Ectodermal cell (in vitro differentiated cells): ENCODE measurements at regions not wholly inside any gene's neighbourhood (a gene's known extent, or its start where the extent isn't known, plus 50 kb on each side); places are given as distances from the start of the nearest gene placed in this dataset.

ENCODE experiments used
- H3K27ac ChIP-seq: 2 replicates; pipeline ENCODE4 v1.7.0; 2013; ENCODE audit warnings: mild to moderate bottlenecking, low read depth, low read length; ENCODE audit not compliant: insufficient read depth, poor library complexity, severe bottlenecking
- H3K27me3 ChIP-seq: 2 replicates; pipeline ENCODE4 v1.7.0; 2013; ENCODE audit warnings: mild to moderate bottlenecking, low read length; ENCODE audit not compliant: insufficient read depth, control insufficient read depth, poor library complexity, severe bottlenecking
- H3K36me3 ChIP-seq: one replicate; pipeline ENCODE4 v1.7.0; 2013; ENCODE audit warnings: low read length; ENCODE audit not compliant: control insufficient read depth, insufficient read depth
- H3K4me1 ChIP-seq: one replicate; pipeline ENCODE4 v1.7.0; 2013; ENCODE audit warnings: low read length; ENCODE audit not compliant: control insufficient read depth, insufficient read depth
- H3K4me3 ChIP-seq: 2 replicates; pipeline ENCODE4 v1.7.0; 2013; ENCODE audit warnings: low read depth, low read length, control low read depth; ENCODE audit not compliant: insufficient read depth
- H3K9me3 ChIP-seq: 2 replicates; pipeline ENCODE4 v1.7.0; 2013; ENCODE audit warnings: mild to moderate bottlenecking, low read length, moderate library complexity; ENCODE audit not compliant: control insufficient read depth
- WGBS, 2 experiments: methylation state at CpG; one replicate each; pipeline ENCODE4 v1.1.7; 2013; ENCODE audit warnings: missing lambda C conversion rate in 2 of 2; 5-methylcytosine and 5-hydroxymethylcytosine counted together

GRCh38 chr13:80047406-80047805 lies 293.5 kb downstream of the SPRY2 start:
- H3K4me3 ChIP-seq, result no peak overlapping the region
- no peaks in the 10 kb centered on the region for H3K27me3 ChIP-seq
- 91% methylated on average over 7 to 8 of the region's 8 CpGs for WGBS, 2 experiments
- H3K4me1 ChIP-seq, result no peaks in the 10 kb centered on the region
- H3K9me3 ChIP-seq, result no peaks in the 10 kb centered on the region
- H3K36me3 ChIP-seq, result no peaks in the 10 kb centered on the region
- no peak overlapping the region for H3K27ac ChIP-seq

GRCh38 chr13:80040981-80041317 lies 300.0 kb downstream of the SPRY2 start:
- peaks cover 4% of the 10 kb centered on the region for H3K4me1 ChIP-seq
- H3K36me3 ChIP-seq, result no peaks in the 10 kb centered on the region
- H3K27me3 ChIP-seq, result no peaks in the 10 kb centered on the region
- no peak overlapping the region for H3K4me3 ChIP-seq
- no peak overlapping the region for H3K27ac ChIP-seq
- no peaks in the 10 kb centered on the region for H3K9me3 ChIP-seq
- 74 to 94% methylated on average over 2 to 3 of the region's 4 CpGs for WGBS, 2 experiments

GRCh38 chr13:80040196-80040980 lies 300.5 kb downstream of the SPRY2 start:
- H3K4me3 ChIP-seq, result no peak overlapping the region
- no peaks in the 10 kb centered on the region for H3K27me3 ChIP-seq
- H3K9me3 ChIP-seq, result no peaks in the 10 kb centered on the region
- 91 to 93% methylated on average over 4 of the region's 4 CpGs for WGBS, 2 experiments
- no peak overlapping the region for H3K27ac ChIP-seq
- no peaks in the 10 kb centered on the region for H3K36me3 ChIP-seq
- peaks cover 4% of the 10 kb centered on the region for H3K4me1 ChIP-seq

GRCh38 chr13:80039000-80039399 lies 301.9 kb downstream of the SPRY2 start:
- Histone ChIP-seq H3K9me3 (no peaks in the 10 kb centered on the region), H3K27ac (no peak overlapping the region), H3K27me3 (no peaks in the 10 kb centered on the region), H3K4me1 (peaks cover 4% of the 10 kb centered on the region), H3K36me3 (no peaks in the 10 kb centered on the region), H3K4me3 (no peak overlapping the region)
- WGBS, 2 experiments, result 96 to 100% methylated on average over 1 of the region's 1 CpG

GRCh38 chr13:80038371-80038770 lies 302.6 kb downstream of the SPRY2 start:
- Histone ChIP-seq H3K27ac (no peak overlapping the region), H3K27me3 (no peaks in the 10 kb centered on the region), H3K4me1 (peaks cover 4% of the 10 kb centered on the region), H3K9me3 (no peaks in the 10 kb centered on the region), H3K4me3 (no peak overlapping the region), H3K36me3 (no peaks in the 10 kb centered on the region)

GRCh38 chr13:80037505-80037888 lies 303.4 kb downstream of the SPRY2 start:
- no peaks in the 10 kb centered on the region for H3K9me3 ChIP-seq
- no peak overlapping the region for H3K4me3 ChIP-seq
- H3K4me1 ChIP-seq, result peaks cover 4% of the 10 kb centered on the region
- no peaks in the 10 kb centered on the region for H3K36me3 ChIP-seq
- H3K27me3 ChIP-seq, result no peaks in the 10 kb centered on the region
- WGBS, 2 experiments, result 86 to 91% methylated on average over 2 of the region's 2 CpGs
- H3K27ac ChIP-seq, result no peak overlapping the region

GRCh38 chr13:80036845-80037504 lies 304.0 kb downstream of the SPRY2 start:
- Histone ChIP-seq H3K36me3 (no peaks in the 10 kb centered on the region), H3K4me1 (peaks cover 4% of the 10 kb centered on the region), H3K9me3 (no peaks in the 10 kb centered on the region), H3K27me3 (no peaks in the 10 kb centered on the region), H3K4me3 (no peak overlapping the region), H3K27ac (no peak overlapping the region)
- WGBS, 2 experiments, result 92 to 96% methylated on average over 2 of the region's 2 CpGs

GRCh38 chr13:80035096-80035495 lies 305.8 kb downstream of the SPRY2 start:
- Histone ChIP-seq H3K27me3 (no peaks in the 10 kb centered on the region), H3K4me1 (peaks cover 4% of the 10 kb centered on the region), H3K4me3 (no peak overlapping the region), H3K27ac (no peak overlapping the region), H3K36me3 (no peaks in the 10 kb centered on the region), H3K9me3 (no peaks in the 10 kb centered on the region)
- 77 to 86% methylated on average over 1 of the region's 1 CpG for WGBS, 2 experiments

GRCh38 chr13:80033951-80034350 lies 307.0 kb downstream of the SPRY2 start:
- H3K9me3 ChIP-seq, result no peaks in the 10 kb centered on the region
- H3K4me1 ChIP-seq, result peaks cover 4% of the 10 kb centered on the region
- 80 to 100% methylated on average over 1 of the region's 2 CpGs for WGBS, 2 experiments
- H3K36me3 ChIP-seq, result no peaks in the 10 kb centered on the region
- no peak overlapping the region for H3K4me3 ChIP-seq
- no peak overlapping the region for H3K27ac ChIP-seq
- no peaks in the 10 kb centered on the region for H3K27me3 ChIP-seq

GRCh38 chr13:80033286-80033685 lies 307.6 kb downstream of the SPRY2 start:
- peaks cover 3% of the 10 kb centered on the region for H3K4me1 ChIP-seq
- no peaks in the 10 kb centered on the region for H3K27me3 ChIP-seq
- no peaks in the 10 kb centered on the region for H3K36me3 ChIP-seq
- no peaks in the 10 kb centered on the region for H3K9me3 ChIP-seq
- H3K4me3 ChIP-seq, result no peak overlapping the region
- 100% methylated on average over 1 of the region's 1 CpG for WGBS, 2 experiments
- H3K27ac ChIP-seq, result no peak overlapping the region
